Loucy (cell line): ENCODE measurements at regions not wholly inside any gene's neighbourhood (a gene's known extent, or its start where the extent isn't known, plus 50 kb on each side); places are given as distances from the start of the nearest gene placed in this dataset.

Experiments used
- H2AFZ ChIP-seq: fragments of 200-600 bp; sonication (generic); 2 replicates; pipeline ENCODE4 v1.6.0; 2016; ENCODE audit warnings: antibody characterized with exemption, mild to moderate bottlenecking, low read length, moderate library complexity
- H3F3A ChIP-seq: fragments of 200-600 bp; 2 replicates; pipeline ENCODE4 v1.6.0; 2016; ENCODE audit warnings: antibody characterized with exemption, low read depth, mild to moderate bottlenecking
- H3K27me3 ChIP-seq: fragments of 200-600 bp; sonication (generic); 2 replicates; pipeline ENCODE4 v1.6.1; 2014; ENCODE audit warnings: low read length, mild to moderate bottlenecking; ENCODE audit not compliant: insufficient read depth, poor library complexity, severe bottlenecking
- H3K36me3 ChIP-seq: fragments of 200-600 bp; sonication (generic); 2 replicates; pipeline ENCODE4 v1.6.1; 2016; ENCODE audit warnings: low read length; ENCODE audit not compliant: insufficient read depth
- H3K4me1 ChIP-seq: fragments of 200-600 bp; sonication (generic); 2 replicates; pipeline ENCODE4 v1.5.1; 2014; ENCODE audit warnings: low read length, mild to moderate bottlenecking; ENCODE audit not compliant: insufficient read depth, poor library complexity, severe bottlenecking
- H3K4me2 ChIP-seq: fragments of 200-600 bp; sonication (generic); 2 replicates; pipeline ENCODE4 v1.6.0; 2014; ENCODE audit warnings: antibody characterized with exemption, low read length, low read depth, mild to moderate bottlenecking; ENCODE audit not compliant: poor library complexity, severe bottlenecking
- H3K4me3 ChIP-seq: fragments of 200-600 bp; sonication (generic); 2 replicates; pipeline ENCODE4 v1.5.1; 2014; ENCODE audit warnings: low read length, mild to moderate bottlenecking, mixed read lengths; ENCODE audit not compliant: poor library complexity, severe bottlenecking
- H3K79me2 ChIP-seq: fragments of 200-600 bp; sonication (generic); 2 replicates; pipeline ENCODE4 v1.6.1; 2014; ENCODE audit warnings: low read length; ENCODE audit not compliant: insufficient read depth
- H3K9ac ChIP-seq: fragments of 200-600 bp; sonication (generic); 2 replicates; pipeline ENCODE4 v1.6.0; 2014; ENCODE audit warnings: mild to moderate bottlenecking, low read depth, low read length, moderate library complexity; ENCODE audit not compliant: poor library complexity, severe bottlenecking
- H3K9me2 ChIP-seq: fragments of 200-600 bp; sonication (generic); replicated peaks from 2 replicates; pipeline ENCODE4 v1.6.1; 2016; ENCODE audit warnings: low read depth, low read length, mixed read lengths
- H3K9me3 ChIP-seq: fragments of 200-600 bp; sonication (generic); 2 replicates; pipeline ENCODE4 v1.6.1; 2014; ENCODE audit warnings: mild to moderate bottlenecking, antibody characterized with exemption, low read length, low read depth; ENCODE audit not compliant: insufficient read depth
- H4K20me1 ChIP-seq: fragments of 200-600 bp; sonication (generic); 2 replicates; pipeline ENCODE4 v1.6.0; 2014; ENCODE audit warnings: antibody characterized with exemption, low read length, mild to moderate bottlenecking; ENCODE audit not compliant: insufficient read depth, poor library complexity, severe bottlenecking
- EZH2phosphoT487 ChIP-seq: fragments of 200-600 bp; IDR thresholded peaks from 2 replicates; pipeline ENCODE4 v1.6.1; 2018; ENCODE audit warnings: antibody characterized with exemption, mild to moderate bottlenecking, moderate library complexity, borderline replicate concordance
- TF ChIP-seq, protein P1 (sequence below): fragments of 200-600 bp; sonication (generic); conservative IDR thresholded peaks from 2 replicates; pipeline ENCODE4 v1.5.1; 2014; ENCODE audit warnings: mild to moderate bottlenecking, antibody characterized with exemption, low read length

DNA sequence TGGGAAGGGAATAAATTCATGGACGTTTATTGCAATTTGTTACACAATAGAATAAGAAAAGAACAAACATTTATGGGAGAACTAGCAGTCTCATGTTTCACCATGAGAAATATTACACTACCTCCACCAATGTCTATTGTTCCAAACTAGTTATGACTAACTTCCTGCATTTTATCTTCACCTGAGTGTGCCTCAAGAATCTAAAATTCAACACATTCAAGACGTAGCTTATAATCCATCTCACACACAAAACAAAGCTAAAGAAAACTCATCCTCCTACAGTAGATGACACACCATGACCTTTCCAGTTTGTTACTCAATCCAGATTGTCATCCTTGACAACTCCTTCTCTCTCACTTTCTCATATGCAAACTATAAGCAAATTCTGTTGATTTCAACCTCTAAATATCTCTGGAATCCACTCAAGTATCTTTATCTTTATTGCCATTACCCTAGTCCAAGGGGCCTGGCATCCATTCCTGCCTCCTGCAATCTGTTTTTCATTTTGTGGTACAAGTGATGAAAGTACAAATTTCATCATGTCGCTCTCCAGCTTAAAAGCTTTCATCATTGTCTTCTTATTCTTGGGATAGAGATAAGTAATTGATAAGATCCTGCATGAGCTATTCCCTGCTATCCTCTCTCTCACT is 229.9 kb downstream of the NR2F2 start:
- H3K9me2 ChIP-seq = no peaks in the 10 kb centered on the region
- H3K4me3 ChIP-seq = no peak overlapping the region
- no peaks in the 10 kb centered on the region for H3K9me3 ChIP-seq
- H4K20me1 ChIP-seq = no peaks in the 10 kb centered on the region
- H2AFZ ChIP-seq = no peak overlapping the region
- H3K79me2 ChIP-seq = no peaks in the 10 kb centered on the region
- no peak overlapping the region for H3K4me2 ChIP-seq
- H3F3A ChIP-seq = no peaks in the 10 kb centered on the region
- no peaks in the 10 kb centered on the region for H3K27me3 ChIP-seq
- no peak overlapping the region for H3K9ac ChIP-seq
- H3K36me3 ChIP-seq = no peaks in the 10 kb centered on the region
- TF ChIP-seq, protein P1, sequence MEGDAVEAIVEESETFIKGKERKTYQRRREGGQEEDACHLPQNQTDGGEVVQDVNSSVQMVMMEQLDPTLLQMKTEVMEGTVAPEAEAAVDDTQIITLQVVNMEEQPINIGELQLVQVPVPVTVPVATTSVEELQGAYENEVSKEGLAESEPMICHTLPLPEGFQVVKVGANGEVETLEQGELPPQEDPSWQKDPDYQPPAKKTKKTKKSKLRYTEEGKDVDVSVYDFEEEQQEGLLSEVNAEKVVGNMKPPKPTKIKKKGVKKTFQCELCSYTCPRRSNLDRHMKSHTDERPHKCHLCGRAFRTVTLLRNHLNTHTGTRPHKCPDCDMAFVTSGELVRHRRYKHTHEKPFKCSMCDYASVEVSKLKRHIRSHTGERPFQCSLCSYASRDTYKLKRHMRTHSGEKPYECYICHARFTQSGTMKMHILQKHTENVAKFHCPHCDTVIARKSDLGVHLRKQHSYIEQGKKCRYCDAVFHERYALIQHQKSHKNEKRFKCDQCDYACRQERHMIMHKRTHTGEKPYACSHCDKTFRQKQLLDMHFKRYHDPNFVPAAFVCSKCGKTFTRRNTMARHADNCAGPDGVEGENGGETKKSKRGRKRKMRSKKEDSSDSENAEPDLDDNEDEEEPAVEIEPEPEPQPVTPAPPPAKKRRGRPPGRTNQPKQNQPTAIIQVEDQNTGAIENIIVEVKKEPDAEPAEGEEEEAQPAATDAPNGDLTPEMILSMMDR = no peak
- TF ChIP-seq EZH2phosphoT487 = no peak
- H3K4me1 ChIP-seq = no peaks in the 10 kb centered on the region

DNA sequence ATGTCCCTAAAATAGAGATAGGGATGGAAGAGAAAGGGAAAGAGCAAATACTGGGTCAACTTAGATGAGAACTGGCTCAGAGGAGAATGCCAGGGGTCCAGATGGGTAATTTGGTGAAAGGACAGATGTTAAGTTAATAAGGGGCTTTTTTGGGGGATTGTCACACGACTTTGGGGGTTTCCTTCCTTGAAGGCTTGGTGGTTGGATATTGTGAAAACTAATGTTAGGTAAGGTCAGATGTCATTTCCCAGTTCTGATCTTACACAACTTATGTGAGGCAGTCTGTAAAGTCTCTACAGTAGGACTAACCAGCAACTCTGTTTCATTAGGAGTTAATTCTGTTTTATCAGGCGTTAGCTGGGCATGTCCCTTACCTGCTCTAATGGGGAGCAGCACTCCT is 231.1 kb downstream of the NR2F2 start:
- Histone ChIP-seq H3K4me1 (no peaks in the 10 kb centered on the region), H3K79me2 (no peaks in the 10 kb centered on the region), H3K9me2 (no peaks in the 10 kb centered on the region), H2AFZ (no peak overlapping the region), H3K36me3 (no peaks in the 10 kb centered on the region), H3K27me3 (no peaks in the 10 kb centered on the region), H3K4me2 (no peak overlapping the region), H3K4me3 (no peak overlapping the region), H3K9me3 (no peaks in the 10 kb centered on the region), H3K9ac (no peak overlapping the region), H3F3A (no peaks in the 10 kb centered on the region), H4K20me1 (no peaks in the 10 kb centered on the region)
- TF ChIP-seq, protein P1 = no peak
- no peak for TF ChIP-seq EZH2phosphoT487

DNA sequence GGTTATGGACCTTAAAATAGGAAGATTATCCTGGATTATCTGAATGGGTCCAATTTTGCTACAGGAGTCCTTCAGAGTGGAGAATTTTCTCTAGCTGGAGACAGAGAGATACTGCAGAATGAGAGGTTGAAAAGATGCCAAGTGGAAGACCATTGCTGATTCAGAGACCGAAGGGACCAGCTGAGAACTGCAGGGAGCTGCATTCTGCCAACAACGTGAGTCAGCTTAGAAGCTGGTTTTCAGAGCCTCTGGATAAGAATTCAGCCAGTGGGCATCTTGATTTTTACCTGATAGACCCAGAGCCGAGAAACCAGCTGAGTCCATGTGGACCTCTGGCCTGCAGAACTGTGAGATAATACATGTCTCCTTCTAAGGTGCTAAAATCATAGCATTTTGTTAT is 234.0 kb downstream of the NR2F2 start:
- H3K79me2 ChIP-seq = no peaks in the 10 kb centered on the region
- H3K9me2 ChIP-seq = no peaks in the 10 kb centered on the region
- H3F3A ChIP-seq = no peaks in the 10 kb centered on the region
- no peak overlapping the region for H3K4me3 ChIP-seq
- no peaks in the 10 kb centered on the region for H3K4me1 ChIP-seq
- TF ChIP-seq, protein P1 = no peak
- no peak for TF ChIP-seq EZH2phosphoT487
- H3K4me2 ChIP-seq = no peak overlapping the region
- no peak overlapping the region for H2AFZ ChIP-seq
- H3K27me3 ChIP-seq = no peaks in the 10 kb centered on the region
- no peaks in the 10 kb centered on the region for H3K36me3 ChIP-seq
- no peak overlapping the region for H3K9ac ChIP-seq
- no peaks in the 10 kb centered on the region for H4K20me1 ChIP-seq
- no peaks in the 10 kb centered on the region for H3K9me3 ChIP-seq
